Right ventricle myocardium inferior (tissue), 1 donor: ENCODE measurements at regions not wholly inside any gene's neighbourhood (a gene's known extent, or its start where the extent isn't known, plus 50 kb on each side); places are given as distances from the start of the nearest gene placed in this dataset.

Source experiments
- ATAC-seq: fragments of 200-7000 bp; cut with Tn5 transposase; one replicate; pipeline ENCODE4 v1.9.1; 2020; ENCODE audit warnings: mild to moderate bottlenecking, moderate library complexity
- DNase-seq: peaks from one replicate; pipeline ENCODE4 v3.0.0; 2021; ENCODE audit errors: missing footprints
- intact Hi-C: fragments of 100-400 bp; cut with DNase I; formaldehyde crosslinking; loops from one replicate; pipeline ENCODE4 v1.11.0; 2022
- donor health status: DM: no; HTN: yes; CAD: no; lungs with severe emphysema.

GRCh38 chr6:79335133-79335674, 100.7 kb upstream of the HMGN3 start:
- ATAC-seq (no peak), DNase-seq (no peak)
- intact Hi-C loops = no loop called here

DNA sequence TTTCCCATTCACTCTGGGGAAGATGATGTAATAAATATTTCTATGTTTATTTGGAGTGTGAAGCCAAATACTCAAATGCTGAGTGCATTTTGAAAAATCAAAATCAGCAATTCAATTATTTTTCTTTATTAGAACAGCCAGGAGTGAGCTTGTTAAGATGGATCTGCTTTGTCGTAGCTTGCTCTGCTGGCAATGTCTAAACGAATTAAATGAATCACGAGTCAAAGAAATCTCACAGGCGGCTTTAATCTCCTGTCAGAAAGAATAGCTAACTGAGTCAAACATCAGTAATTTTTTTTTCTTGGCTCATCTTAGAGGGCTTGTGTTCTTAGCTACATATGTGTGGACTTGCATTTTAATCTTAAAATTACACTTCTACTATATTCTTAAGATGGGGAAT, 100.2 kb upstream of the HMGN3 start:
- intact Hi-C loops = no loop called here
- DNase-seq (no peak), ATAC-seq (no peak)

DNA sequence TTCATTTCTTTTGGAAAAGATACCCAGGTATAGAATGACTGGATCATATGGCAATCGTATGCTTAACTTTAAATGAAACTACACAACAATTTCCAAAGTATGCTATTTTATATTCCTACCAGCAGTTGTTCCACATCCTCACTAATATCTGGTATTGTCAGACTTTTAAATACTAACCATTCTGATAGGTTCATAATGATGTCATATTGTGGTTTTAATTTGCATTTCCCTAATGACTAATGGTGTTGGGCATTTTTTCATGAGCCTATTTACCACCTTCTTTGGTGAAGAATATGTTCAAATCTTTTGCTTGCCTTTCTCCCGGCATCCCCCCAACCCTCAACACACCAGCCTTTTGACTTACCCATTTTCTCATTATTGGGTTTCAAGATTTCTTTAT, 96.2 kb upstream of the HMGN3 start:
- intact Hi-C loops = no loop called here
- no peak for ATAC-seq
- no peak for DNase-seq

- ATAC-seq (no peak), DNase-seq (no peak)
- intact Hi-C loops = no loop called here
Observed at GRCh38 chr6:79313254-79313653, 78.8 kb upstream of the HMGN3 start.

- no peak for DNase-seq
- ATAC-seq = no peak
- intact Hi-C loops = no loop called here
Observed at GRCh38 chr6:79307321-79308036, 73.0 kb upstream of the HMGN3 start.

GRCh38 chr6:79305020-79305419, 70.5 kb upstream of the HMGN3 start:
- DNase-seq = no peak
- ATAC-seq = no peak
- intact Hi-C loops = no loop called here

GRCh38 chr6:79302341-79302740, 67.9 kb upstream of the HMGN3 start:
- ATAC-seq (no peak), DNase-seq (no peak)
- intact Hi-C loops = no loop called here

DNA sequence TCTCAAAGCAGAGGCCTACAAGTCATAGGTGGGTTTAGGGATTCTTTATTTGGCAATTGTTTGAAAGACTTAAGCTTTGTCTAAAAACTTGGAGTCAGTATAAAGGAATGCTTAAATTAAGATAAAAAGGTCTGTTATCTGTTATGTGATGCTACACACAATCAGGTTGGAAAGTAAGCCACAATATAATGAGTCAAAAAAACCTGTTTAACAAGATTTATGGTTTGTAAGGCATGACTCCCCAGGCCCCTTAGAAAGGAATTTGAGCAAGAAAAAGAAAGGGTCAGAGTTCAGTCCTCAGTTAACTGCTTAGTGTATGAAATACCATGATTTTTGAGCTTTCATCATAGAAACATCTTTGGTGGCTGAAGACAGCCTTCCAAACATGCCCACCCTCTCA, 66.8 kb upstream of the HMGN3 start:
- DNase-seq (no peak), ATAC-seq (no peak)
- intact Hi-C loops = no loop called here

DNA sequence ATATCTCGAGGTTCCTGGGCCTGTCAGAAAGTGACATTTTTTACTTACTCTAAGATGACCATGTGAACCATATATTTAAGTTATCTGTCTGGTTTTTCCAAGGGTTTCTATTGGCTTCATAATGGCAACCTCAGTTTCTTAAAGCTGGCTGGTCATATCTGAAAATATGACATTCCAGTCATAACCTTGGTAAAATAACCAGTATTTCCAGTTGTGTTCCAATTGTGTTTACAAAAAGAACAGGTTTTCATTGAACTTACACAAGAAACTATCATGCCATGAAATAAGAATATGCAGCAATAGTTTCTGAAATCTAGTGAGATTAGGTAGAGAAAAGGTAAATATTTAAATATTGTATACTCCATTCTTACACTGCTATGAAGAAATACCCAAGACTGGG, 61.7 kb upstream of the HMGN3 start:
- intact Hi-C loops = no loop called here
- ATAC-seq = no peak
- DNase-seq = no peak
